Ramos (cell line): ENCODE measurements at regions not wholly inside any gene's neighbourhood (a gene's known extent, or its start where the extent isn't known, plus 50 kb on each side); places are given as distances from the start of the nearest gene placed in this dataset.

Experiments
- in situ Hi-C: fragments of 300-500 bp; cut with MboI; formaldehyde crosslinking; loops from one replicate; pipeline ENCODE4 v1.14.3; 2022; ENCODE audit warnings: low sequenced_read_pairs; ENCODE audit not compliant: unreplicated experiment

DNA sequence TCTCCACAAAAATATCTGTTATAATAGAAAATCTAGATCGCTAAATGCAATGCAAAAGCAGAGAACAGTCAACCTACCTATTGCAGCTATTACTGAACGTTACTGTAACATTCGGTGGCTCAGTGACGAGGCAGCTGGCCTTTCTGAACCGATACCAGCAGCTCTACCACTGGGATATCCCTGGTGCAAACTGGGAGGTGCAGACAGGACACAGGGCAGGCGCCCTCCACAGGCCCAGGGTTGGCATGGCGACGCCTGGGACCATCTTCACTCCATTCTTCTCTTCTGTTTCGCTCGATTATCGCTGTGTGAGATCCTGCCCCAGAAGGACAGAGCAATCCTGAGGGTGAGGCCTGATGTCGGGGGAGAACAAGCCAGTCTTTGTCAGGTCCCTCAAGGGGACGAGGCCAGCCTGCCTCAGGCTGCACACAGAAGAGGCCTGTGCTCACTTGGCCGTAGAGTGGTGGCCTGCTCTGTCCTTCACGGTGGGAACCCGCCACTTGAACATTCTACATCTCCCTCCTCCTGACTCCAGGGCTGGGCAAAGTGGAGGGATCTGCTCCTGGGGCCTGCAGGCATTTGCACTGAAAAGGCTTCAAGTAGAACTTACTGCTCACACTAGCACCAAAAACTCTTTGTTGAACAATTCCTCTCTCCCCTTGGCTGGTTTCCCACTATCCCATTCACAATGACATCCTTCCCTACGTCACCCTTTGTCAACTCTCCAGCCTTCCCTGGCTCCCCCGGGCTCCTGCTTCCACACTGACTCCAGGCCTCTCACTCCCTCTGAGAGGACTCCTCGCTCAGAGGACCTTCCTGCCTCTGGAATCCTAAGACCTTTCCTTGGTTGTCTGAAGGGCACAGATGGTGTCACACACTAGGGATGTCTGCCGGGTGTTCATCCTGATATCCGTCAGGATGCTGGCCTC is 49.7 kb downstream of the CYRIA start:
- in situ Hi-C loops: loop anchor here (25.0 kb wide), 1 partner anchor 979 kb away; no protein-coding TSS in a partner anchor

DNA sequence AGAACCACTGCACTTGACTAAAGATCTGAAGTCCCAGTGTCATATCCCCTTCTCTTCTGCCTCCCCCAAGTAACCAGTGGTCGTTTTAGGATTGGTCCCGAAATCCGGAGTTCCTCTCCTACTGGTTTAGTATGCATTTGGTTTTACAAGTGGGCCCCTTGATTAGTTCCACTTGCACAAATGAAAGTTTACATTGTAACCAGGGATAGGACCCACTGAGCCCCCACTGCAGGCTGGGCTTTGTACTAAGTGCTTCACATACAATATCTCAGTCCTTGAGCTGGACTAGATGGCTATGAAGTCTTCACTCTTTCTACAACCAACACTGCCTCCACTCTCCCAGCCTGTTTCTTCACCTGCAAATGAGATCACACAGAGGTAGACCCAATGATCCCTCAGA is 50.4 kb downstream of the CYRIA start:
- in situ Hi-C loops: loop anchor here (25.0 kb wide), 1 partner anchor 978 kb away; no protein-coding TSS in a partner anchor

GRCh38 chr2:16614314-16614860 is 51.2 kb downstream of the CYRIA start:
- in situ Hi-C loops: loop anchor here (5.0 to 25.0 kb wide), 2 partner anchors 143 to 977 kb away; no protein-coding TSS in a partner anchor

- in situ Hi-C loops: loop anchor here (5.0 to 25.0 kb wide), 2 partner anchors 144 to 976 kb away; no protein-coding TSS in a partner anchor
Observed at GRCh38 chr2:16613539-16614011, 52.1 kb downstream of the CYRIA start.

- in situ Hi-C loops: loop anchor here (5.0 to 25.0 kb wide), 2 partner anchors 145 to 975 kb away; no protein-coding TSS in a partner anchor
Observed at GRCh38 chr2:16612490-16612889, 53.1 kb downstream of the CYRIA start.

GRCh38 chr2:16609786-16610185 is 55.8 kb downstream of the CYRIA start:
- in situ Hi-C loops: loop anchor here (5.0 to 25.0 kb wide), 2 partner anchors 148 to 972 kb away; no protein-coding TSS in a partner anchor

DNA sequence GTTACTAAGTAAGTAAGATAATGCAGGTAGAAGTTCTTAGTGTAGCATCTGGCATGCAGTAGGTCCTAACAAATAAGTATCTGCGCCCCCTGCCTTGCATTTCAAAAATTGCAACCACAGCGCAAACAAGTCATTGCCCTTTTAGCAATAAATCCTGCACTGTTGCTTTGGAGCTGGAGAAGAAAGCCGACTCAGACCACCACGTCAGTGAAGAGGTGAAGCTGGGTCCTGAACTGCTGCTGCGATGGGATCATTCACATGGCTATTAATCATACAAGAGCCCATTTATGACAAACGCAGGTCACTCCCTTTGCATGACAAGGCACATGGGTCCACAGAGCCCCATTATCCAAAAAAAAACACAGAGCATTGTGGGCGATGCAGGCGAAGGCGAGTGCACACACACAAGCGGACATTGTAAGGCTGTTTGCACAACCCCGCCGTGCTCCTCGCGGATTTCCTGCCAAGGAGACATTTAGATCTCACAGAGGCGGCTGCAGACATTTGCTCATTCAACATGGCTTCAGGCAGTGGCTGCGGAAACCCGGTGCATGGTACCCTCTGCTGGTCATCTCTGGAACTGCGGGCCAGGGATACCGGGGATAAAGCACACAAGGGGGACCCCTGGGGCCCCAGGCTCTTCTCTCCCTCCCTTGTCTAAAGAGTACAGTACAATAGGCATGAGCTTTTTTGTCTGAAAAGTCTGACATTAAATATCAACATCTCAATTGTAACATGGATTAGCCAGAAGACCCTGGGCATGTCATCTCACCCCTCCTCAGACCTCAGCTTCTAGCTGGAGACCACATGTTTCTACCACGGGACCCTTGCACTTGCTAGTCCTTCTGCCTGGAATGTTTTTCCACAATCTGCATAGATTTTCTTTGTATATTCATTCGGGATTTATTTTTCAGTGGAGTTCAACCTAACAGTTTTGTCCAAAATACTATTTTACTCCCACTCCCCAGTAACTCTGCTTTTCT is 56.7 kb downstream of the CYRIA start:
- in situ Hi-C loops: loop anchor here (25.0 kb wide), 1 partner anchor 972 kb away; no protein-coding TSS in a partner anchor

- in situ Hi-C loops: loop anchor here (25.0 kb wide), 1 partner anchor 970 kb away; no protein-coding TSS in a partner anchor
Observed at GRCh38 chr2:16607301-16607700, 58.3 kb downstream of the CYRIA start.

DNA sequence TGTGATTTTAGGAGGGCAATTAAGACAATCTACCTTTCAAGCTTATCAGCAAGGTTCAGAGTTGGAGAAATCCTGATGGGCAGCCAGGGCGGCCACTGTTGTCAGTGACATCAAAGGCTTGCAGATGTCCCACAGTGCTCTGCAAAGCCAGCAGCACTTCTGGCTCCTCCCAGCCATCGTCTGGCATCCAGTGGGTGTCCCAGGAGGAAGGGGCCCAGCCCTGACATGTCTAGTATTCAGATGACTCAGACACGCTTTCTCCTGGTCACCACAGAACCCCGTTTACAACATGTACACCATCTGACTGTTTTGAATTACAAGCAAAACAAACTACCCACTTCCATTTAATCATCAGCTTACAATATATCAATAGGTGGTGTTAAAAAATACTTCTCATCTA is 61.4 kb downstream of the CYRIA start:
- in situ Hi-C loops: loop anchor here (25.0 kb wide), 1 partner anchor 967 kb away; no protein-coding TSS in a partner anchor

DNA sequence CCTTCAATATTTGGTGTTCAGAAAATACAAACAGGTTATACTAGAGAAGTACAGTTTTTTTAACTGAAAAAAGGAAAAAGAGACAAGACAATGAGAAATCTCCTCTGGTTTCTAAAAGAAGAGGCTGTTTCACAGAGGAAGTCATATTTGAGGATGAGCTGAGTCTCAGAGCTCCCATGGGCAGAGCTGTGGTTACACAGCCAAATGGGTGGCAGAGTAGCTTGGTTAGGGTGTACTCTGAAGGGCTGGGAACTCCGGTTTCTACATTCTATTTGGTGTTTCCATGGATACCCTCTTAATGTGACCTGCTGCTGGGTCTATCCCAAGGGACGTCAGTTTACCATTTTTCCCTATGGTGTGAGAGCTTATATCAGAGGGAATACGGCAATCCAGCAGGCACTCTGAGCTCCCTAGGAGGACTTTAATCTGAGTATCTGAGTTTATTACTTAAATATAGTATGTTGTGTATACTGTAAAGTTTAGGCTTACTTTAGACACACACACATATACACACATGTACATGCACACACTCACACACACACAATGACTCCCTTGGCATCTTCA is 74.2 kb downstream of the CYRIA start:
- in situ Hi-C loops: no loop called here

DNA sequence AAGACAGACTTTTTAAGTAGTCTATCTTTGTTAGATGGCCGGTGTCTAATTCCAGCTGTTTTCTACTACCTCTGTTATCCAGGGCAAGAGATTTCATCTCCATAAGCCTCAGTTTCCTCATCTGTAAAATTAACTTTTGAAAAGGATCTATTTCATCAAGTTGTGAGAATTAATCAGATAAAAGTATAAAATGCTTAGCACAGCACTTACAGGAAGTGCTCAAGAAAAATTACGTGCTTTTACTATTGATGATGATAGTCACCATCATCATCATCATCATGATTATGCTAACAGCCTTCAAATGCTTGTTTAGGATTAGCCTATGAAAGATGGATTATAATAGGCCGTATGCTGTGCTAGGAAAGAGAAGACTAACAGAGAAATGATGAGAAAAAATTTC is 76.2 kb downstream of the CYRIA start:
- in situ Hi-C loops: no loop called here

DNA sequence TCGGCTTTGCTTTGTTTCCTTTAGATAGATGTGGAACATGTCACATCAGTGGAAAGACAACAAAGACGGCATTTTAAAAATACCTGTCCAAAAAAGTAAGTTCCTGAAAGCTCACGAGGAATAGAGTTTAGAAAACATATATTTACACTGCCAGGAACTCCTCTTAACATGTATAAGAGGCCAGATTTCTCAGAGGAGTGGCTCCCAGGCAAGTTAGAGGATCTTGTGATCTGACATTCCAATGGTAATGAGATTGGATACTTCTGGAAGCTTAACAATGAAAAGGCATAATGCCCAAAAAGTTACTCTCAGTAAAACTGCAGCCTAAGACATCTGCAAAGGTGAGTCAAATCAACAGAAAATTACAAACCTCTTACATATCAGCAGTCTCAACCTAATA is 77.1 kb downstream of the CYRIA start:
- in situ Hi-C loops: no loop called here

DNA sequence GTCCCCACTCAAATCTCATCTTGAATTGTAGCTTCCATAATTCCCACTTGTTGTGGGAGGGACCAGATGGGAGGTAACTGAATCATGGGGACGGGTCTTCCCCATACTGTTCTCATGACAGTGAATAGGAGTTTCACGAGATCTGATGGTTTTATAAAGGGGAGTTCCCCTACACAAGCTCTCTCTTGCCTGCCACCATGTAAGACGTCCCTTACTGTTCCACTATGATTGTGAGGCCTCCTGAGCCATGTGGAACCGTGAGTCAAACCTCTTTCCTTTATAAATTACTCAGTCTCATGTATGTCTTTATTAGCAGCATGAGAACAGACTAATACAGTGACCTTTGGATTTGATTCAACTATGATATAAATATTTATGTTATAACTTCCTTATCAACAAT is 78.0 kb downstream of the CYRIA start:
- in situ Hi-C loops: no loop called here

DNA sequence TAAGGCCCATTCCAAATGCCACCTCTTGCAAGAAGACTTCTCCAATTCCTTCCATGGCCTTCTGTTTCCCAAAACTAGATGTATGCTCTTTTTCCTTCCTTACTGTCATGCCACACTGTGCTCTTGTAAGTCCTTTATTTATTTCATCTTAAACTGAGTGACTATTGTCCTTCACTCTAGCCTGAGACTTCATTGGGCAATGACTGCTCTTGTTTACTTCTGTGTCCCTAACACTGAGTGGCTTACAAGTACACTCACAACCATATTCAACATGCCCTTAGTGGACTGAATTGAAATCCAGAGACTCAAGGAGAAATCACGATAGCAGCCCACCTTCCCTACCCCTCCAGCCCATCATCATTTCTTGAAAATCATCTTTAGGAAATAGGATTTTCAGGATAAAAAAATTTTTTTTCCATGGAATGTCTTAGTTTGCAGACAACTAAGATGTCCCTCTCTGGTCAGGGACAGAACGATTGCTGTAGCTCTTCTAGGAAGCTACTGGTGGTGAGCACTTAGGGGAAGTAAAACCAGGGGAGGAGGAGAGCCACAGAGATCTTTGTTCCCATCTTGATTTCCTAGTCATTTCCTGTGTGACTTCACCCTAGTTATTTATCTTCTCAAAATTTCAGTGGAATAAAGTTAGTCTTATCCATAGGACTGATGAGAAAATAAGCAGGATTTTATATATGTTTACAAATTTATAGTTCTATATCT is 80.7 kb downstream of the CYRIA start:
- in situ Hi-C loops: no loop called here

DNA sequence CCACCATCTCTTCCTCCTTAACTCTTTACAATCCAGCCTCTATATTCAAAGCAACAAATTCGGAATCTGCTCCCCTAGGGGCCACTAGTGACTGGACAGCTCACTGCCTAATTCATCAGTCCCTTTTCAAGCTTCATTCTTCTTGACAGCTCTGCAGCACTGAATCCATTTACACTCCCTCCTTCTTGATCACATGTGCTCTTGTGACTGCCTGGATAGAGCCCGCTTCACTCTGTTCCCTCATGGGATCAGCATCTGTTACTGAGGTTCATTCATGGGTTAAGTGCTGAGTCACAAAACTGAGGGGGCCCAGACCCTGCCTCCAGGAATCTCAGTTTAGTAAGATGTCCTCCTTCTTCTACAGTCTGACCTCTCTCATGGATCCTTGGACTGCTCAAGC is 81.5 kb downstream of the CYRIA start:
- in situ Hi-C loops: no loop called here

DNA sequence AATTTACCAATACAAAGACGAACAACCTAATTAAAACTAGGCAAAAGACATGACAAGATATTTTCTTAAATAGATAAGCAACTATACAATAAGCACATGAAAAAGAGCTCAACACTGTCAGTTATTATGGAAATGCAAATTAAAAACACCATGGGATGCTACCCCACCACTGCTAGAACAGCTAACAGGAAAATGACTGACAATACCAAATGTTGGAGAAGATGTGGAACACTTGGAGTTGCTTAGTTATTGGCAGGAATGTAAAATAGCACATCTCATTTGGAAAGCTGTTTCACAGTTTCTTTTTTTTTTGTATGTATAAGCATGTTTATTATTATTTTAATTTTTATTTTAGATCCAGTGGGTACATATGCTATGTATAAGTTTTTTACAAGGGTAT is 84.4 kb downstream of the CYRIA start:
- in situ Hi-C loops: no loop called here

DNA sequence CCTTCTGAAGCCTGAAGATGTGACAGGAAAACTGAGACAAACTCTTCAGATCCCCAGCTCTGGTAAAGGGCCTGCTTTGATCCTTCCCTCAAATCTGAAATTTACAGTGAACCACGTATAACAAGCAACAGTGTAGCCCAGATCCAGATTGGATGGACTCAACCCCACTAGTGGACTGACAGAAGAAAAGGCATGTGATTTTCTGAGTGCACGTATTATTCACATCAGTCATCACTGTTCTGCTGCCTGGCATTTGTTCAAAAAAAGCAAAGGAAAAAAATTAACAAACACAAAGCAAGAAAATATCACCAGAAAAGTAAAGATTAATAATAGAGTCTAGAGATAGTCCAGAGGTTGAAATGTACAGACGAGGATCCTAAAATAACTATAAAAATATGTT is 87.6 kb downstream of the CYRIA start:
- in situ Hi-C loops: no loop called here

GRCh38 chr2:16570516-16570915 is 95.1 kb downstream of the CYRIA start:
- in situ Hi-C loops: no loop called here
